ENCODE measurements at regions not wholly inside any gene's neighbourhood (a gene's known extent, or its start where the extent isn't known, plus 50 kb on each side); places are given as distances from the start of the nearest gene placed in this dataset.

- H3K36me3 ChIP-seq (ENCODE audit: control insufficient read depth in 3 of 3, insufficient read depth in 3 of 3, low read length in 3 of 3) = no peaks in the 10 kb centered on the region
- H3K4me3 ChIP-seq (ENCODE audit: low read length in 3 of 3) = no peak overlapping the region
- H3K9me3 ChIP-seq (ENCODE audit: control insufficient read depth in 3 of 3, low read length in 3 of 3) = no peaks in the 10 kb centered on the region
- H3K27me3 ChIP-seq (ENCODE audit: control insufficient read depth in 3 of 3, insufficient read depth in 3 of 3, low read length in 3 of 3) = no peaks in the 10 kb centered on the region
- no peak overlapping the region for H3K27ac ChIP-seq (ENCODE audit: low read depth, low read length)
- no peak overlapping the region for H3K9ac ChIP-seq (ENCODE audit: low read depth in 1 of 3, low read length in 3 of 3)
- H3K4me1 ChIP-seq (ENCODE audit: control insufficient read depth in 3 of 3, insufficient read depth in 3 of 3, low read length in 3 of 3) = no peaks in the 10 kb centered on the region
Observed at GRCh38 chr11:80525663-80526405, 1085.0 kb upstream of the TENM4 start.

GRCh38 chr11:80524349-80524748 is 1083.5 kb upstream of the TENM4 start:
- H3K4me1 ChIP-seq (ENCODE audit: control insufficient read depth in 3 of 3, insufficient read depth in 3 of 3, low read length in 3 of 3) = no peaks in the 10 kb centered on the region
- H3K9ac ChIP-seq (ENCODE audit: low read depth in 1 of 3, low read length in 3 of 3) = no peak overlapping the region
- H3K36me3 ChIP-seq (ENCODE audit: control insufficient read depth in 3 of 3, insufficient read depth in 3 of 3, low read length in 3 of 3) = no peaks in the 10 kb centered on the region
- no peak overlapping the region for H3K4me3 ChIP-seq (ENCODE audit: low read length in 3 of 3)
- no peaks in the 10 kb centered on the region for H3K9me3 ChIP-seq (ENCODE audit: control insufficient read depth in 3 of 3, low read length in 3 of 3)
- H3K27ac ChIP-seq (ENCODE audit: low read depth, low read length) = no peak overlapping the region
- H3K27me3 ChIP-seq (ENCODE audit: control insufficient read depth in 3 of 3, insufficient read depth in 3 of 3, low read length in 3 of 3) = no peaks in the 10 kb centered on the region

- H3K27me3 ChIP-seq (ENCODE audit: control insufficient read depth in 3 of 3, insufficient read depth in 3 of 3, low read length in 3 of 3) = no peaks in the 10 kb centered on the region
- H3K9ac ChIP-seq (ENCODE audit: low read depth in 1 of 3, low read length in 3 of 3) = no peak overlapping the region
- no peaks in the 10 kb centered on the region for H3K36me3 ChIP-seq (ENCODE audit: control insufficient read depth in 3 of 3, insufficient read depth in 3 of 3, low read length in 3 of 3)
- no peak overlapping the region for H3K27ac ChIP-seq (ENCODE audit: low read depth, low read length)
- no peak overlapping the region for H3K4me3 ChIP-seq (ENCODE audit: low read length in 3 of 3)
- no peaks in the 10 kb centered on the region for H3K4me1 ChIP-seq (ENCODE audit: control insufficient read depth in 3 of 3, insufficient read depth in 3 of 3, low read length in 3 of 3)
- H3K9me3 ChIP-seq (ENCODE audit: control insufficient read depth in 3 of 3, low read length in 3 of 3) = no peaks in the 10 kb centered on the region
Observed at GRCh38 chr11:80523057-80523456, 1082.2 kb upstream of the TENM4 start.

GRCh38 chr11:80521592-80521991 is 1080.8 kb upstream of the TENM4 start:
- no peak overlapping the region for H3K27ac ChIP-seq (ENCODE audit: low read depth, low read length)
- no peaks in the 10 kb centered on the region for H3K4me1 ChIP-seq (ENCODE audit: control insufficient read depth in 3 of 3, insufficient read depth in 3 of 3, low read length in 3 of 3)
- H3K4me3 ChIP-seq (ENCODE audit: low read length in 3 of 3) = no peak overlapping the region

GRCh38 chr11:80520507-80520887 is 1079.7 kb upstream of the TENM4 start:
- Histone ChIP-seq H3K9ac (ENCODE audit: low read depth in 1 of 3, low read length in 3 of 3) (no peak overlapping the region), H3K4me1 (ENCODE audit: control insufficient read depth in 3 of 3, insufficient read depth in 3 of 3, low read length in 3 of 3) (no peaks in the 10 kb centered on the region), H3K9me3 (ENCODE audit: control insufficient read depth in 3 of 3, low read length in 3 of 3) (no peaks in the 10 kb centered on the region), H3K27me3 (ENCODE audit: control insufficient read depth in 3 of 3, insufficient read depth in 3 of 3, low read length in 3 of 3) (no peaks in the 10 kb centered on the region), H3K4me3 (ENCODE audit: low read length in 3 of 3) (no peak overlapping the region), H3K36me3 (ENCODE audit: control insufficient read depth in 3 of 3, insufficient read depth in 3 of 3, low read length in 3 of 3) (no peaks in the 10 kb centered on the region), H3K27ac (ENCODE audit: low read depth, low read length) (no peak overlapping the region)

More at GRCh38 chr11:80521592-80521991, 1080.8 kb upstream of the TENM4 start:
- Histone ChIP-seq H3K27me3 (ENCODE audit: control insufficient read depth in 3 of 3, insufficient read depth in 3 of 3, low read length in 3 of 3) (no peaks in the 10 kb centered on the region), H3K9ac (ENCODE audit: low read depth in 1 of 3, low read length in 3 of 3) (no peak overlapping the region), H3K9me3 (ENCODE audit: control insufficient read depth in 3 of 3, low read length in 3 of 3) (no peaks in the 10 kb centered on the region), H3K36me3 (ENCODE audit: control insufficient read depth in 3 of 3, insufficient read depth in 3 of 3, low read length in 3 of 3) (no peaks in the 10 kb centered on the region)

- no peaks in the 10 kb centered on the region for H3K27me3 ChIP-seq (ENCODE audit: control insufficient read depth in 3 of 3, insufficient read depth in 3 of 3, low read length in 3 of 3)
- no peak overlapping the region for H3K4me3 ChIP-seq (ENCODE audit: low read length in 3 of 3)
- no peaks in the 10 kb centered on the region for H3K4me1 ChIP-seq (ENCODE audit: control insufficient read depth in 3 of 3, insufficient read depth in 3 of 3, low read length in 3 of 3)
- H3K36me3 ChIP-seq (ENCODE audit: control insufficient read depth in 3 of 3, insufficient read depth in 3 of 3, low read length in 3 of 3) = no peaks in the 10 kb centered on the region
- H3K27ac ChIP-seq (ENCODE audit: low read depth, low read length) = no peak overlapping the region
- no peaks in the 10 kb centered on the region for H3K9me3 ChIP-seq (ENCODE audit: control insufficient read depth in 3 of 3, low read length in 3 of 3)
- no peak overlapping the region for H3K9ac ChIP-seq (ENCODE audit: low read depth in 1 of 3, low read length in 3 of 3)
Observed at GRCh38 chr11:80519596-80520506, 1079.0 kb upstream of the TENM4 start.

- no peaks in the 10 kb centered on the region for H3K9me3 ChIP-seq (ENCODE audit: control insufficient read depth in 3 of 3, low read length in 3 of 3)
- H3K9ac ChIP-seq (ENCODE audit: low read depth in 1 of 3, low read length in 3 of 3) = no peak overlapping the region
- H3K4me3 ChIP-seq (ENCODE audit: low read length in 3 of 3) = no peak overlapping the region
- H3K27me3 ChIP-seq (ENCODE audit: control insufficient read depth in 3 of 3, insufficient read depth in 3 of 3, low read length in 3 of 3) = no peaks in the 10 kb centered on the region
- no peak overlapping the region for H3K27ac ChIP-seq (ENCODE audit: low read depth, low read length)
- H3K4me1 ChIP-seq (ENCODE audit: control insufficient read depth in 3 of 3, insufficient read depth in 3 of 3, low read length in 3 of 3) = no peaks in the 10 kb centered on the region
- no peaks in the 10 kb centered on the region for H3K36me3 ChIP-seq (ENCODE audit: control insufficient read depth in 3 of 3, insufficient read depth in 3 of 3, low read length in 3 of 3)
Observed at GRCh38 chr11:80517701-80518100, 1076.9 kb upstream of the TENM4 start.

- Histone ChIP-seq H3K9ac (ENCODE audit: low read depth in 1 of 3, low read length in 3 of 3) (no peak overlapping the region), H3K4me3 (ENCODE audit: low read length in 3 of 3) (no peak overlapping the region), H3K27me3 (ENCODE audit: control insufficient read depth in 3 of 3, insufficient read depth in 3 of 3, low read length in 3 of 3) (no peaks in the 10 kb centered on the region), H3K4me1 (ENCODE audit: control insufficient read depth in 3 of 3, insufficient read depth in 3 of 3, low read length in 3 of 3) (no peaks in the 10 kb centered on the region), H3K36me3 (ENCODE audit: control insufficient read depth in 3 of 3, insufficient read depth in 3 of 3, low read length in 3 of 3) (no peaks in the 10 kb centered on the region), H3K27ac (ENCODE audit: low read depth, low read length) (no peak overlapping the region), H3K9me3 (ENCODE audit: control insufficient read depth in 3 of 3, low read length in 3 of 3) (no peaks in the 10 kb centered on the region)
Observed at GRCh38 chr11:80515097-80515496, 1074.3 kb upstream of the TENM4 start.

GRCh38 chr11:80512491-80512890 is 1071.7 kb upstream of the TENM4 start:
- Histone ChIP-seq H3K36me3 (ENCODE audit: control insufficient read depth in 3 of 3, insufficient read depth in 3 of 3, low read length in 3 of 3) (no peaks in the 10 kb centered on the region), H3K27ac (ENCODE audit: low read depth, low read length) (no peak overlapping the region), H3K4me1 (ENCODE audit: control insufficient read depth in 3 of 3, insufficient read depth in 3 of 3, low read length in 3 of 3) (no peaks in the 10 kb centered on the region), H3K4me3 (ENCODE audit: low read length in 3 of 3) (no peak overlapping the region), H3K9me3 (ENCODE audit: control insufficient read depth in 3 of 3, low read length in 3 of 3) (no peaks in the 10 kb centered on the region), H3K9ac (ENCODE audit: low read depth in 1 of 3, low read length in 3 of 3) (no peak overlapping the region), H3K27me3 (ENCODE audit: control insufficient read depth in 3 of 3, insufficient read depth in 3 of 3, low read length in 3 of 3) (no peaks in the 10 kb centered on the region)

GRCh38 chr11:80505771-80506170 is 1064.9 kb upstream of the TENM4 start:
- no peak overlapping the region for H3K9ac ChIP-seq (ENCODE audit: low read depth in 1 of 3, low read length in 3 of 3)
- H3K36me3 ChIP-seq (ENCODE audit: control insufficient read depth in 3 of 3, insufficient read depth in 3 of 3, low read length in 3 of 3) = no peaks in the 10 kb centered on the region

More at GRCh38 chr11:80505771-80506170, 1064.9 kb upstream of the TENM4 start:
- Histone ChIP-seq H3K4me3 (ENCODE audit: low read length in 3 of 3) (no peak overlapping the region), H3K27ac (ENCODE audit: low read depth, low read length) (no peak overlapping the region), H3K9me3 (ENCODE audit: control insufficient read depth in 3 of 3, low read length in 3 of 3) (no peaks in the 10 kb centered on the region), H3K27me3 (ENCODE audit: control insufficient read depth in 3 of 3, insufficient read depth in 3 of 3, low read length in 3 of 3) (no peaks in the 10 kb centered on the region), H3K4me1 (ENCODE audit: control insufficient read depth in 3 of 3, insufficient read depth in 3 of 3, low read length in 3 of 3) (no peaks in the 10 kb centered on the region)
